ENCODE measurements at regions not wholly inside any gene's neighbourhood (a gene's known extent, or its start where the extent isn't known, plus 50 kb on each side); places are given as distances from the start of the nearest gene placed in this dataset.

DNA sequence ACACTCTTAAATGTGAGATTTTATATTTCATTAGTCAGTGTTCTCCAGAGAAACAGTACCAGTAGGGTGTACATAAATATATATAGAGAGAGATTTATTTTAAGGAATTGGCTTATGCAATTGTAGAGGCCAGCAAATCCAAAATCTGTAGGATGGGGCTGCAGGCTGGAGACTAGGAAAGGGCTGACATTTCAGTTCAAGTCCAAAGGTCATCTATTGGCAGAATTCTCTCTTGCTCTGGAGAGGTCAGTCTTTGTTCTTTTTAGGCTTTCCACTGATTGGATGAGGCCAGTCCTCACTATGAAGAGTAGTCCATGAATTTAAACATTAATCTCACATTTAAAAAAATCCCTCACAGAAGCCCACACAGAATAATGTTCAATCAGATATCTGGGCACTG is 170.8 kb upstream of the NCKAP5 start:
- H3K9me3 ChIP-seq (replicated peaks in 1 of 2; ENCODE audit: control insufficient read depth in 2 of 2, insufficient read depth in 1 of 2, low read depth in 1 of 2, low read length in 2 of 2) = peaks cover 0 to 28% of the 10 kb centered on the region in 2 donors
- H3K27me3 ChIP-seq (ENCODE audit: control insufficient read depth in 3 of 3, insufficient read depth in 3 of 3, low read depth in 1 of 3, low read length in 3 of 3) = no peaks in the 10 kb centered on the region
- no peak overlapping the region for H3K14ac ChIP-seq (ENCODE audit: low read length)
- no peak overlapping the region for H2BK120ac ChIP-seq (ENCODE audit: low read depth, low read length)
- no peak overlapping the region for H2BK5ac ChIP-seq (ENCODE audit: low read length)
- H3K79me1 ChIP-seq (ENCODE audit: low read depth, low read length) = no peaks in the 10 kb centered on the region
- no peak overlapping the region for H3K4me2 ChIP-seq (ENCODE audit: insufficient read depth, low read length, poor library complexity, severe bottlenecking)
- H2BK15ac ChIP-seq (ENCODE audit: low read length) = no peak overlapping the region
- H3K36me3 ChIP-seq (replicated peaks in 1 of 2; ENCODE audit: control insufficient read depth in 2 of 2, insufficient read depth in 2 of 2, low read length in 2 of 2) = no peaks in the 10 kb centered on the region
- no peak for DNase-seq (ENCODE audit: low spot score)
- no peak overlapping the region for H3K23ac ChIP-seq (ENCODE audit: low read depth, low read length, poor library complexity)
- H4K91ac ChIP-seq (ENCODE audit: low read depth, low read length, poor library complexity) = no peak overlapping the region
- H2AK5ac ChIP-seq (ENCODE audit: low read depth, low read length) = no peak overlapping the region
- no peak overlapping the region for H2BK12ac ChIP-seq (ENCODE audit: low read length)
- no peaks in the 10 kb centered on the region for H3K4me1 ChIP-seq (ENCODE audit: control insufficient read depth in 2 of 2, insufficient read depth in 1 of 2, low read depth in 1 of 2, low read length in 2 of 2)
- no peak overlapping the region for H3K4me3 ChIP-seq (ENCODE audit: low read length in 2 of 2)
- no peak overlapping the region for H3K9ac ChIP-seq (ENCODE audit: low read depth, low read length, poor library complexity)
- H3K18ac ChIP-seq (ENCODE audit: low read length) = no peak overlapping the region
- H3K27ac ChIP-seq (replicated peaks; ENCODE audit: low read length) = no peak overlapping the region
- no peak overlapping the region for H3K4ac ChIP-seq (ENCODE audit: low read length)
- H2AFZ ChIP-seq (ENCODE audit: low read length) = no peak overlapping the region
- no peak overlapping the region for H4K8ac ChIP-seq (ENCODE audit: low read depth, low read length)

DNA sequence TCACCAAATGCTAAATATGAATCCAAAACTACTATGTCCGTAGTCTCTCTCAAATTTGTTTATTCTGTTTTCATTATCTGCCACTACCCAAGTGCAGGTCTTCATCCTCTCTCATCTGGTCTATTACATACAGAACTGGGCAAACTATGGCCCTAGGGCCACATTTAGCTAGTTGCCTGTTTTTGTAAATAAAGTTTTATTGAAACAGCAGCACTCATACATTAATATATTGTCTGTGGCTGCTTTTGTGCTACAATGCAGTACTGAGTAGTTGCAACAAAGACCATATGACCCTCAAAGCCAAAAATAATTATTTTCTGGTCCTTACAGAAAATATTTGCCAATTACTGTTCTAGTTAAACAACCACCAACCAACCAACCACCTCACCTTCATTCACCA is 172.2 kb upstream of the NCKAP5 start:
- Histone ChIP-seq H3K14ac (ENCODE audit: low read length) (no peak overlapping the region), H4K8ac (ENCODE audit: low read depth, low read length) (no peak overlapping the region), H2BK120ac (ENCODE audit: low read depth, low read length) (no peak overlapping the region), H3K79me1 (ENCODE audit: low read depth, low read length) (no peaks in the 10 kb centered on the region), H3K18ac (ENCODE audit: low read length) (no peak overlapping the region), H2AFZ (ENCODE audit: low read length) (no peak overlapping the region), H4K91ac (ENCODE audit: low read depth, low read length, poor library complexity) (no peak overlapping the region), H3K4me3 (ENCODE audit: low read length in 2 of 2) (no peak overlapping the region), H3K23ac (ENCODE audit: low read depth, low read length, poor library complexity) (no peak overlapping the region), H2AK5ac (ENCODE audit: low read depth, low read length) (no peak overlapping the region), H3K4ac (ENCODE audit: low read length) (no peak overlapping the region), H3K9ac (ENCODE audit: low read depth, low read length, poor library complexity) (no peak overlapping the region), H2BK12ac (ENCODE audit: low read length) (no peak overlapping the region), H2BK15ac (ENCODE audit: low read length) (no peak overlapping the region), H2BK5ac (ENCODE audit: low read length) (no peak overlapping the region), H3K9me3 (replicated peaks in 1 of 2; ENCODE audit: control insufficient read depth in 2 of 2, insufficient read depth in 1 of 2, low read depth in 1 of 2, low read length in 2 of 2) (peaks cover 0 to 32% of the 10 kb centered on the region in 2 donors), H3K4me2 (ENCODE audit: insufficient read depth, low read length, poor library complexity, severe bottlenecking) (no peak overlapping the region), H3K4me1 (ENCODE audit: control insufficient read depth in 2 of 2, insufficient read depth in 1 of 2, low read depth in 1 of 2, low read length in 2 of 2) (peaks cover 0 to 6% of the 10 kb centered on the region in 2 donors), H3K27me3 (ENCODE audit: control insufficient read depth in 3 of 3, insufficient read depth in 3 of 3, low read depth in 1 of 3, low read length in 3 of 3) (no peaks in the 10 kb centered on the region), H3K27ac (replicated peaks; ENCODE audit: low read length) (no peak overlapping the region), H3K36me3 (replicated peaks in 1 of 2; ENCODE audit: control insufficient read depth in 2 of 2, insufficient read depth in 2 of 2, low read length in 2 of 2) (no peaks in the 10 kb centered on the region)
- WGBS, 2 donors (ENCODE audit: extremely low coverage in 2 of 2, insufficient read length in 2 of 2, insufficient replicate concordance in 1 of 2) = no CpG with 5 or more reads among the region's 1 CpG
- DNase-seq (ENCODE audit: low spot score) = no peak

DNA sequence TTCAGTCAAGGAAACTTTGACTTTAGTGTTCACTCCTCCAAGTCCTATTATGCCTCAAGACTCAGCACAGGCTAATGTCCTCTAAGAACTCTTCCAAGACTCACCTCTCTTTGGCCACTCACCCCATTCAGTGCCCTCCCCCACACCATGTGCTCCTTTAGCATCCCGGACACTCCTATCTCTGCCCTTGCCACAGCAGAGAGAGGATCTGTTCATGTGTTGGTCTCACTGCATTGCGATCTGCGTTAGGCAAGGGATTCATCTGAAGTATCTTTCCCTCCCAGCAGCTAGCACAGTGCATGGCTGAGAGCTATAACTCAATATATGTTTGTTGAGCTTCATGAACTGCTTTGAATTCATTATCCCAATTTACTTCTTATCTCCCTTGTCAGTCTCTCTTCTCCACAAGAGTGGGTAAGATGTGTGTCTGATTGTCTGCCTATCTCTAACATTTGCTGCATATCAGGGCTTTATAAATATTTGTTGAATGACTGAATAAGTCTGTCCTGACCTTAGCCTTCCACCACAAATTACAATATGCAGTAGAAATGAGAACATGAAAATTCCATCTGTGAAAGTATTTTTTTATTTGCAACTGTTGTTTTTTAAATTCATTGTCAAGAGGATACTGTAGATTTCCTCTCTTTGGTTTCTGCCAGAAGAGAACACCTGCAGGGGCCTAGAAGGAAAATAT is 179.9 kb upstream of the NCKAP5 start:
- Histone ChIP-seq H3K27me3 (ENCODE audit: control insufficient read depth in 3 of 3, insufficient read depth in 3 of 3, low read depth in 1 of 3, low read length in 3 of 3) (no peaks in the 10 kb centered on the region), H3K79me1 (ENCODE audit: low read depth, low read length) (no peaks in the 10 kb centered on the region), H4K91ac (ENCODE audit: low read depth, low read length, poor library complexity) (no peak overlapping the region), H3K36me3 (replicated peaks in 1 of 2; ENCODE audit: control insufficient read depth in 2 of 2, insufficient read depth in 2 of 2, low read length in 2 of 2) (no peaks in the 10 kb centered on the region), H3K18ac (ENCODE audit: low read length) (no peak overlapping the region), H2AFZ (ENCODE audit: low read length) (peak overlapping the region; percentile 8), H4K8ac (ENCODE audit: low read depth, low read length) (no peak overlapping the region), H3K4me1 (ENCODE audit: control insufficient read depth in 2 of 2, insufficient read depth in 1 of 2, low read depth in 1 of 2, low read length in 2 of 2) (peaks cover 2 to 28% of the 10 kb centered on the region in 2 donors), H2BK5ac (ENCODE audit: low read length) (no peak overlapping the region), H3K14ac (ENCODE audit: low read length) (no peak overlapping the region), H3K9ac (ENCODE audit: low read depth, low read length, poor library complexity) (no peak overlapping the region), H3K9me3 (replicated peaks in 1 of 2; ENCODE audit: control insufficient read depth in 2 of 2, insufficient read depth in 1 of 2, low read depth in 1 of 2, low read length in 2 of 2) (peaks cover 0 to 6% of the 10 kb centered on the region in 2 donors), H2AK5ac (ENCODE audit: low read depth, low read length) (no peak overlapping the region), H2BK15ac (ENCODE audit: low read length) (peak overlapping the region; percentile 67), H2BK12ac (ENCODE audit: low read length) (no peak overlapping the region), H3K4me2 (ENCODE audit: insufficient read depth, low read length, poor library complexity, severe bottlenecking) (no peak overlapping the region), H2BK120ac (ENCODE audit: low read depth, low read length) (no peak overlapping the region), H3K4ac (ENCODE audit: low read length) (no peak overlapping the region), H3K4me3 (ENCODE audit: low read length in 2 of 2) (no peak overlapping the region), H3K27ac (replicated peaks; ENCODE audit: low read length) (no peak overlapping the region), H3K23ac (ENCODE audit: low read depth, low read length, poor library complexity) (no peak overlapping the region)
- WGBS, 2 donors (ENCODE audit: extremely low coverage in 2 of 2, insufficient read length in 2 of 2, insufficient replicate concordance in 1 of 2) = no CpG with 5 or more reads among the region's 3 CpGs
- no peak for DNase-seq (ENCODE audit: low spot score)

DNA sequence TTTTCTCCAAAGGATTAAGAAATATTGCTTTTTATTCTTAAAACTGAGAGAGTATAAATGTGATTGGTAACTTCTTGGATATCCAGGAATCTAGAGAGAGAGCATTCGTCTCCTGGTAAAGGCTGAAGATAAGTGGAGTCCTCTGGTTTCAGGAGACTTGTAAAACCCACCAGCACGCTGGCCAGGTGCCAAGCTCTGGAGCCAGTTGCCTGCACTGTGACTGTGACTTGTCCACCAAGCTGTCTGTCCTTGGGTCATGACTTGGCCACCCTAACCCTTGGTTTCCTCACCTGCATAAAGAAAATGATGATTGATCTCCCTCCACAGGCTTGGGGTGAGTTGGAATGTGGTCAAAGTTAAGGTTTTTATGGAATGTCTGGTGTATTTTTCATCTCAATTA is 185.4 kb upstream of the NCKAP5 start:
- no peak overlapping the region for H2BK12ac ChIP-seq (ENCODE audit: low read length)
- no peak overlapping the region for H3K4me2 ChIP-seq (ENCODE audit: insufficient read depth, low read length, poor library complexity, severe bottlenecking)
- no peak overlapping the region for H4K91ac ChIP-seq (ENCODE audit: low read depth, low read length, poor library complexity)
- no peak overlapping the region for H2BK5ac ChIP-seq (ENCODE audit: low read length)
- no peak overlapping the region for H3K23ac ChIP-seq (ENCODE audit: low read depth, low read length, poor library complexity)
- WGBS, 2 donors (ENCODE audit: extremely low coverage in 2 of 2, insufficient read length in 2 of 2, insufficient replicate concordance in 1 of 2) = no CpG with 5 or more reads among the region's 2 CpGs
- H2BK120ac ChIP-seq (ENCODE audit: low read depth, low read length) = no peak overlapping the region
- peaks cover 0 to 12% of the 10 kb centered on the region in 2 donors for H3K9me3 ChIP-seq (replicated peaks in 1 of 2; ENCODE audit: control insufficient read depth in 2 of 2, insufficient read depth in 1 of 2, low read depth in 1 of 2, low read length in 2 of 2)
- H2AK5ac ChIP-seq (ENCODE audit: low read depth, low read length) = no peak overlapping the region
- H3K27ac ChIP-seq (replicated peaks; ENCODE audit: low read length) = no peak overlapping the region
- H3K79me1 ChIP-seq (ENCODE audit: low read depth, low read length) = no peaks in the 10 kb centered on the region
- no peaks in the 10 kb centered on the region for H3K27me3 ChIP-seq (ENCODE audit: control insufficient read depth in 3 of 3, insufficient read depth in 3 of 3, low read depth in 1 of 3, low read length in 3 of 3)
- H4K8ac ChIP-seq (ENCODE audit: low read depth, low read length) = no peak overlapping the region
- H3K36me3 ChIP-seq (replicated peaks in 1 of 2; ENCODE audit: control insufficient read depth in 2 of 2, insufficient read depth in 2 of 2, low read length in 2 of 2) = no peaks in the 10 kb centered on the region
- H3K4me1 ChIP-seq (ENCODE audit: control insufficient read depth in 2 of 2, insufficient read depth in 1 of 2, low read depth in 1 of 2, low read length in 2 of 2) = peaks cover 6 to 38% of the 10 kb centered on the region in 2 donors
- H3K14ac ChIP-seq (ENCODE audit: low read length) = no peak overlapping the region
- H3K4me3 ChIP-seq (ENCODE audit: low read length in 2 of 2) = no peak overlapping the region
- H3K4ac ChIP-seq (ENCODE audit: low read length) = no peak overlapping the region
- H3K18ac ChIP-seq (ENCODE audit: low read length) = no peak overlapping the region
- no peak overlapping the region for H3K9ac ChIP-seq (ENCODE audit: low read depth, low read length, poor library complexity)
- no peak for DNase-seq (ENCODE audit: low spot score)
- no peak overlapping the region for H2BK15ac ChIP-seq (ENCODE audit: low read length)
- no peak overlapping the region for H2AFZ ChIP-seq (ENCODE audit: low read length)

Measured in neuronal stem cell (in vitro differentiated cells).